H1 (cell line): ENCODE measurements at regions not wholly inside any gene's neighbourhood (a gene's known extent, or its start where the extent isn't known, plus 50 kb on each side); places are given as distances from the start of the nearest gene placed in this dataset.

Experiments used
- ASH2L ChIP-seq: fragments of 200-600, 300-600 bp; sonication (generic); IDR thresholded peaks from one replicate; pipeline ENCODE4 v1.7.1; 2017; ENCODE audit warnings: low read length
- ATF3 ChIP-seq: IDR thresholded peaks from 2 replicates; pipeline ENCODE4 v1.6.1; 2011; ENCODE audit warnings: low read depth, mild to moderate bottlenecking, low read length; ENCODE audit not compliant: insufficient read depth
- FOSL1 ChIP-seq: IDR thresholded peaks from 2 replicates; pipeline ENCODE4 v1.6.1; 2011; ENCODE audit warnings: mild to moderate bottlenecking, low read depth, low read length, moderate library complexity; ENCODE audit not compliant: insufficient read depth
- GABPA ChIP-seq: IDR thresholded peaks from 2 replicates; pipeline ENCODE4 v1.6.1; 2011; ENCODE audit warnings: mild to moderate bottlenecking, low read length, moderate library complexity, borderline replicate concordance; ENCODE audit not compliant: insufficient read depth
- RAD21 ChIP-seq, 2 experiments: IDR thresholded peaks in 1 of 2; conservative IDR thresholded peaks in 1 of 2; 2 replicates each; pipeline ENCODE4 v1.6.1; 2011; ENCODE audit warnings: low read depth in 2 of 2, low read length in 2 of 2, improper control_type of control experiment in 1 of 2, inconsistent platforms in 1 of 2, mild to moderate bottlenecking in 1 of 2, moderate library complexity in 1 of 2
- SAP30 ChIP-seq: fragments of 300-600 bp; sonication (generic); IDR thresholded peaks from 2 replicates; pipeline ENCODE4 v1.7.1; 2012; ENCODE audit warnings: low read length, moderate library complexity, mild to moderate bottlenecking, inconsistent platforms; ENCODE audit not compliant: insufficient read depth, insufficient replicate concordance

DNA sequence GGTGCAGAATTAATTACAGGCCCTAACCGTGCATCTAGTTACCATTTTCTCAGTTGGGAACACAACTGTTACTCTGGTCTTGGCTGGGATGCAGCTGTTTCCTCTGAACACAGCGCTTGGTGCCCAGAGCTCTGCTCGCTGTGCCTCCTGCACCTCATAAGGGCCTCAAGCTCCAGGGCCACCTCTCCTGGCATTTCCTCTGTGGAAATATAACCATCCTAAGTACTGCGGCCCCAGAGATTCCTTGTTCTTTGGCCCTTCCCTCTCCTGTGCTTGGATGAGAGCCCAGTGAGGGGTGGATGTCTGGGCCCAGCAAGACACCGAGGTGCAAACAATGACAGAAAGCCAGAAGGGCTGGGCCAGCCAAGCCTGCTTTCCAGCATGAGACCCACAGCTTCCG is 169.9 kb upstream of the CST7 start (continued):
- TF ChIP-seq ATF3 (no peak), SAP30 (no peak), GABPA (no peak), RAD21 (IDR thresholded peaks at IDR 0.05 in 1 of 2, conservative IDR thresholded peaks at IDR 0.05 in 1 of 2; ENCODE audit: low read depth in 2 of 2, low read length in 2 of 2) (no peak), FOSL1 (no peak), ASH2L (no peak)
